H1 (cell line): ENCODE measurements at regions not wholly inside any gene's neighbourhood (a gene's known extent, or its start where the extent isn't known, plus 50 kb on each side); places are given as distances from the start of the nearest gene placed in this dataset.

Source experiments
- CBX5 ChIP-seq: fragments of 300-800, 300-1000 bp; sonication (generic); IDR thresholded peaks from 2 replicates; pipeline ENCODE4 v1.7.1; 2016; ENCODE audit warnings: antibody characterized with exemption, low read length, low read depth
- CHD7 ChIP-seq: fragments of 300-600 bp; sonication (generic); IDR thresholded peaks from 2 replicates; pipeline ENCODE4 v1.7.1; 2012; ENCODE audit warnings: low read length, moderate library complexity, mild to moderate bottlenecking, inconsistent platforms; ENCODE audit not compliant: insufficient replicate concordance
- CREB1 ChIP-seq: IDR thresholded peaks from 2 replicates; pipeline ENCODE4 v1.6.1; 2012; ENCODE audit warnings: inconsistent platforms
- SP2 ChIP-seq: IDR thresholded peaks from 2 replicates; pipeline ENCODE4 v1.6.1; 2012; ENCODE audit warnings: mild to moderate bottlenecking, low read length, inconsistent platforms
- TEAD4 ChIP-seq: IDR thresholded peaks from 2 replicates; pipeline ENCODE4 v1.6.1; 2012; ENCODE audit warnings: low read depth, low read length, inconsistent platforms, mixed read lengths

DNA sequence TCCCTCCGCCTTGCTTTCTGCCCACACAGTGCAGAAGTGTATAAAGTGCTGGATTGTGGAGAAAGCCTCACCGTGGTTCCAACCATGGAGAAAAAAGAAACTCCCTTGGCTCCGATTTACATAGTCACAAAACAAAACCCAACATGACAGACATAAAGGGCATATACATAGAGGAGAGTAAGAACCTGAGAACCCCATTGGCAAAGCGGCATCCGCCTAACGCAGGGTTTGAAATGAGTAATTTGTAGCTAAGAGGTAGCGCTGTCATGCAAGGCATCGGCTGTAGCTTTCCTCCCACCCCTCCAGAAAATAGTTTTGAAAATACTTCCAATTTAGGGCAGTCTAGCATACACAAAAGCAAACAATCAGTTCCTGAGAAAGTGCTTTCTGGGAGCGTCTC is 126.0 kb upstream of the NRBF2 start (continued):
- TF ChIP-seq CHD7 (no peak), TEAD4 (no peak), CREB1 (no peak), CBX5 (no peak), SP2 (no peak)
